H9 (cell line): ENCODE measurements at regions not wholly inside any gene's neighbourhood (a gene's known extent, or its start where the extent isn't known, plus 50 kb on each side); places are given as distances from the start of the nearest gene placed in this dataset.

Source experiments
- DNase-seq: peaks from one replicate; pipeline ENCODE4 v3.0.0-alpha.2; 2017
- H2AFZ ChIP-seq: one replicate; pipeline ENCODE4 v1.6.1; 2013; ENCODE audit warnings: mild to moderate bottlenecking, low read length, control low read depth, moderate library complexity
- H2AK5ac ChIP-seq: 2 replicates; pipeline ENCODE4 v1.6.1; 2013; ENCODE audit warnings: low read length, control low read depth, mixed read lengths; ENCODE audit not compliant: insufficient read length
- H2BK120ac ChIP-seq: one replicate; pipeline ENCODE4 v1.6.1; 2013; ENCODE audit warnings: low read depth, mild to moderate bottlenecking, low read length, control low read depth, inconsistent platforms; ENCODE audit not compliant: poor library complexity, severe bottlenecking
- H2BK12ac ChIP-seq: 2 replicates; pipeline ENCODE4 v1.6.1; 2013; ENCODE audit warnings: low read length, control low read depth, mixed read lengths, low read depth; ENCODE audit not compliant: insufficient read length
- H2BK15ac ChIP-seq: 2 replicates; pipeline ENCODE4 v1.6.1; 2013; ENCODE audit warnings: low read depth, low read length, control low read depth
- H2BK20ac ChIP-seq: one replicate; pipeline ENCODE4 v1.6.1; 2013; ENCODE audit warnings: low read depth, mild to moderate bottlenecking, low read length, control low read depth, inconsistent platforms; ENCODE audit not compliant: poor library complexity, severe bottlenecking
- H2BK5ac ChIP-seq: 2 replicates; pipeline ENCODE4 v1.6.1; 2013; ENCODE audit warnings: low read length, control low read depth, mixed read lengths; ENCODE audit not compliant: insufficient read length
- H3K14ac ChIP-seq: 2 replicates; pipeline ENCODE4 v1.6.1; 2013; ENCODE audit warnings: low read length, control low read depth; ENCODE audit not compliant: insufficient read depth
- H3K18ac ChIP-seq: 2 replicates; pipeline ENCODE4 v1.6.1; 2013; ENCODE audit warnings: low read depth, mild to moderate bottlenecking, mixed read lengths, low read length, control low read depth; ENCODE audit not compliant: insufficient read length
- H3K23ac ChIP-seq: 2 replicates; pipeline ENCODE4 v1.6.1; 2013; ENCODE audit warnings: low read length, control low read depth, mixed read lengths, low read depth; ENCODE audit not compliant: insufficient read length
- H3K23me2 ChIP-seq: 2 replicates; pipeline ENCODE4 v1.6.1; 2013; ENCODE audit warnings: low read depth, mild to moderate bottlenecking, mixed read lengths, low read length, control low read depth; ENCODE audit not compliant: insufficient read length, poor library complexity, severe bottlenecking
- H3K27ac ChIP-seq: 2 replicates; pipeline ENCODE4 v1.5.1; 2013; ENCODE audit warnings: low read length, control low read depth, mixed read lengths, low read depth; ENCODE audit not compliant: insufficient read length
- H3K27me3 ChIP-seq: 2 replicates; pipeline ENCODE4 v1.6.1; 2013; ENCODE audit warnings: low read length, control low read depth, inconsistent platforms; ENCODE audit not compliant: insufficient read depth
- H3K4ac ChIP-seq: 2 replicates; pipeline ENCODE4 v1.6.1; 2013; ENCODE audit warnings: low read depth, mild to moderate bottlenecking, control low read depth, inconsistent platforms, low read length, moderate library complexity
- H3K4me1 ChIP-seq: 2 replicates; pipeline ENCODE4 v1.6.1; 2013; ENCODE audit warnings: low read length, control low read depth, inconsistent platforms; ENCODE audit not compliant: insufficient read depth
- H3K4me2 ChIP-seq: 2 replicates; pipeline ENCODE4 v1.6.1; 2013; ENCODE audit warnings: low read length, control low read depth, mixed read lengths; ENCODE audit not compliant: insufficient read length, insufficient read depth
- H3K56ac ChIP-seq: 2 replicates; pipeline ENCODE4 v1.6.1; 2013; ENCODE audit warnings: low read depth, mild to moderate bottlenecking, mixed read lengths, low read length, control low read depth; ENCODE audit not compliant: insufficient read length
- H3K79me1 ChIP-seq: 2 replicates; pipeline ENCODE4 v1.6.1; 2013; ENCODE audit warnings: low read depth, mild to moderate bottlenecking, moderate library complexity, low read length, control low read depth, inconsistent platforms; ENCODE audit not compliant: insufficient read depth, poor library complexity, severe bottlenecking
- H3K79me2 ChIP-seq: 2 replicates; pipeline ENCODE4 v1.6.1; 2013; ENCODE audit warnings: low read length, control low read depth, inconsistent platforms; ENCODE audit not compliant: insufficient read depth
- H3K9ac ChIP-seq: 2 replicates; pipeline ENCODE4 v1.6.1; 2013; ENCODE audit warnings: low read length, control low read depth, mixed read lengths; ENCODE audit not compliant: insufficient read length; ENCODE audit errors: extremely low read depth
- H3K9me3 ChIP-seq: one replicate; pipeline ENCODE4 v1.6.1; 2013; ENCODE audit warnings: low read depth, low read length, inconsistent platforms; ENCODE audit not compliant: control insufficient read depth
- H3T11ph ChIP-seq: one replicate; pipeline ENCODE4 v1.6.1; 2013; ENCODE audit warnings: mild to moderate bottlenecking, low read length, control low read depth, inconsistent platforms
- H4K20me1 ChIP-seq: one replicate; pipeline ENCODE4 v1.6.1; 2013; ENCODE audit not compliant: control insufficient read depth, insufficient read length, insufficient read depth
- H4K5ac ChIP-seq: 2 replicates; pipeline ENCODE4 v1.6.1; 2013; ENCODE audit warnings: low read depth, mild to moderate bottlenecking, mixed read lengths, low read length, control low read depth; ENCODE audit not compliant: insufficient read length
- H4K8ac ChIP-seq: replicated peaks from 2 replicates; pipeline ENCODE4 v1.6.1; 2013; ENCODE audit warnings: low read length, control low read depth, mixed read lengths, low read depth; ENCODE audit not compliant: insufficient read length
- H4K91ac ChIP-seq: 2 replicates; pipeline ENCODE4 v1.6.1; 2013; ENCODE audit warnings: low read depth, mild to moderate bottlenecking, moderate library complexity, mixed read lengths, low read length, control low read depth; ENCODE audit not compliant: insufficient read length
- H3K27ac Mint-ChIP-seq, 3 experiments: 2 replicates in 2 of 3; 3 replicates in 1 of 3; pipeline ENCODE4 v1.8.0; 2020 to 2021; ENCODE audit warnings: mixed read lengths in 3 of 3, mild to moderate bottlenecking in 1 of 3, moderate library complexity in 1 of 3
- H3K27me3 Mint-ChIP-seq: 2 replicates; pipeline ENCODE4 v1.8.0; 2021; ENCODE audit warnings: low read depth, mild to moderate bottlenecking, moderate library complexity, mixed read lengths
- H3K36me3 Mint-ChIP-seq, 3 experiments: 2 replicates in 2 of 3; 3 replicates in 1 of 3; pipeline ENCODE4 v1.8.0; 2020 to 2021; ENCODE audit warnings: low read depth in 3 of 3, mixed read lengths in 3 of 3; ENCODE audit not compliant: insufficient read depth in 1 of 3
- H3K4me1 Mint-ChIP-seq, 2 experiments: 2 replicates each; pipeline ENCODE4 v1.8.0; 2020; ENCODE audit warnings: mixed read lengths in 2 of 2
- H3K4me3 Mint-ChIP-seq, 2 experiments: 2 replicates in 1 of 2; 3 replicates in 1 of 2; pipeline ENCODE4 v1.8.0; 2020 to 2021; ENCODE audit warnings: mild to moderate bottlenecking in 2 of 2, mixed read lengths in 2 of 2, moderate library complexity in 1 of 2
- H3K9me3 Mint-ChIP-seq, 2 experiments: 2 replicates in 1 of 2; 3 replicates in 1 of 2; pipeline ENCODE4 v1.8.0; 2020; ENCODE audit warnings: mild to moderate bottlenecking in 2 of 2, mixed read lengths in 2 of 2, moderate library complexity in 1 of 2
- CTCF ChIP-seq: fragments of 200-600 bp; sonication (generic); conservative IDR thresholded peaks from 3 replicates; pipeline ENCODE4 v1.8.0; 2021; ENCODE audit warnings: antibody characterized with exemption, mild to moderate bottlenecking
- WGBS: extraction: QIAGEN DNeasy Blood & Tissue Kit; methylation state at CpG from one replicate; pipeline ENCODE4 v1.1.7; 2013; ENCODE audit warnings: missing lambda C conversion rate, low lambda C conversion rate, mixed read lengths; ENCODE audit not compliant: insufficient read length; ENCODE audit errors: extremely low coverage; 5-methylcytosine and 5-hydroxymethylcytosine counted together

GRCh38 chr9:90309809-90310520 is 332.7 kb downstream of the DIRAS2 start:
- H4K20me1 ChIP-seq: no peaks in the 10 kb centered on the region
- H2BK15ac ChIP-seq: no peak overlapping the region
- no peak overlapping the region for H4K91ac ChIP-seq
- no peaks in the 10 kb centered on the region for H3K9me3 ChIP-seq
- no peaks in the 10 kb centered on the region for H3K23me2 ChIP-seq
- no peak for DNase-seq
- H2AFZ ChIP-seq: no peak overlapping the region
- no peaks in the 10 kb centered on the region for H3K4me1 ChIP-seq
- no peak overlapping the region for H2BK20ac ChIP-seq
- H3K27ac Mint-ChIP-seq: no peak overlapping the region
- H2BK5ac ChIP-seq: no peak overlapping the region
- no peak overlapping the region for H3K56ac ChIP-seq
- H3K27me3 ChIP-seq: no peaks in the 10 kb centered on the region
- no CpG with 5 or more reads among the region's 7 CpGs for WGBS
- no peaks in the 10 kb centered on the region for H3K9me3 Mint-ChIP-seq
- H3T11ph ChIP-seq: no peak overlapping the region
- H3K23ac ChIP-seq: no peak overlapping the region
- no peak overlapping the region for H4K5ac ChIP-seq
- no peak overlapping the region for H3K18ac ChIP-seq
- H4K8ac ChIP-seq: no peak overlapping the region
- TF ChIP-seq CTCF: no peak
- no peaks in the 10 kb centered on the region for H3K79me2 ChIP-seq
- no peak overlapping the region for H2BK120ac ChIP-seq
- H2AK5ac ChIP-seq: no peak overlapping the region
- H3K4me2 ChIP-seq: no peak overlapping the region
- H3K4ac ChIP-seq: no peak overlapping the region
- no peaks in the 10 kb centered on the region for H3K79me1 ChIP-seq
- H3K27me3 Mint-ChIP-seq: no peaks in the 10 kb centered on the region; the same call in 1 of the 2 replicates
- no peak overlapping the region for H3K14ac ChIP-seq
- H3K4me1 Mint-ChIP-seq: no peaks in the 10 kb centered on the region
- H2BK12ac ChIP-seq: no peak overlapping the region
- no peak overlapping the region for H3K4me3 Mint-ChIP-seq
- H3K27ac ChIP-seq: no peak overlapping the region
- no peaks in the 10 kb centered on the region for H3K36me3 Mint-ChIP-seq
- H3K9ac ChIP-seq: no peak overlapping the region
